A549 (cell line): ENCODE measurements at regions not wholly inside any gene's neighbourhood (a gene's known extent, or its start where the extent isn't known, plus 50 kb on each side); places are given as distances from the start of the nearest gene placed in this dataset.

Source experiments
- ATAC-seq, 2 experiments: fragments of 200-7000 bp in 1 of 2; fragments of >200 bp in 1 of 2; cut with Nextera tagmentation in 1 of 2; cut with Tn5 transposase in 1 of 2; 3 replicates each; pipeline versions ENCODE4 v1.8.0 to v1.9.1; 2018 to 2020; ENCODE audit warnings: mild to moderate bottlenecking in 1 of 2, moderate library complexity in 1 of 2
- CTCF ChIA-PET: fragments of 300-600 bp; sonication (Branson Sonifier 250); formaldehyde crosslinking; extraction: SDS; loops from one replicate; lab custom pipeline; 2021; ENCODE audit warnings: antibody characterized with exemption, inconsistent platforms; lab: Yijun Ruan, JAX
- POLR2A ChIA-PET: fragments of 350-600 bp; formaldehyde crosslinking; extraction: SDS; loops from one replicate; lab custom pipeline; 2021; ENCODE audit warnings: antibody characterized with exemption, inconsistent platforms; lab: Yijun Ruan, JAX
- DNase-seq, 2 experiments: peaks; one replicate each; pipeline versions ENCODE4 v3.0.0 to v3.0.0-alpha.2; 2011 to 2016; ENCODE audit warnings: low read depth in 1 of 2, low spot score in 1 of 2
- FAIRE-seq: peaks from 2 replicates; lab custom pipeline; 2011; peaks lifted over from hg19 to GRCh38; lab: Jason Lieb, UNC
- H3K27ac ChIP-seq, 2 experiments: fragments of >200 bp; sonication (Bioruptor Twin); formaldehyde crosslinking; 3 replicates each; pipeline ENCODE4 v1.5.1; 2016 to 2017
- H3K4me1 ChIP-seq: fragments of >200 bp; sonication (Bioruptor Twin); formaldehyde crosslinking; 3 replicates; pipeline ENCODE4 v1.6.1; 2016
- H3K4me2 ChIP-seq: fragments of >200 bp; sonication (Bioruptor Twin); formaldehyde crosslinking; 3 replicates; pipeline ENCODE4 v1.6.1; 2016
- H3K4me3 ChIP-seq: fragments of >200 bp; sonication (Bioruptor Twin); formaldehyde crosslinking; 3 replicates; pipeline ENCODE4 v1.5.1; 2016
- H3K9me3 ChIP-seq: fragments of >200 bp; sonication (Bioruptor Twin); formaldehyde crosslinking; 3 replicates; pipeline ENCODE4 v1.6.1; 2016
- BHLHE40 ChIP-seq: IDR thresholded peaks from 2 replicates; pipeline ENCODE4 v1.6.1; 2012; ENCODE audit warnings: low read depth, low read length, inconsistent platforms
- CBX8 ChIP-seq: fragments of 200-600 bp; sonication (generic); IDR thresholded peaks from 2 replicates; pipeline ENCODE4 v1.6.1; 2016
- CHD2 ChIP-seq: fragments of 150-350 bp; IDR thresholded peaks from 2 replicates; pipeline ENCODE4 v1.6.1; 2014; ENCODE audit warnings: low read length; ENCODE audit not compliant: partially characterized antibody
- CTCF ChIP-seq: fragments of >200 bp; sonication (Bioruptor Twin); formaldehyde crosslinking; IDR thresholded peaks from 3 replicates; pipeline ENCODE4 v1.5.1; 2016
- ELK1 ChIP-seq: fragments of 150-350 bp; IDR thresholded peaks from 2 replicates; pipeline ENCODE4 v1.6.1; 2014; ENCODE audit warnings: low read depth, mild to moderate bottlenecking, low read length
- EP300 ChIP-seq, 2 experiments: fragments of >200 bp; sonication (Bioruptor Twin); formaldehyde crosslinking; IDR thresholded peaks; 2 replicates in 1 of 2; 3 replicates in 1 of 2; pipeline ENCODE4 v1.6.1; 2016 to 2017
- ESRRA ChIP-seq: fragments of 150-350 bp; IDR thresholded peaks from 2 replicates; pipeline ENCODE4 v1.6.1; 2014; ENCODE audit warnings: mild to moderate bottlenecking, low read length, borderline replicate concordance
- GATA3 ChIP-seq: IDR thresholded peaks from 2 replicates; pipeline ENCODE4 v1.6.1; 2012; ENCODE audit warnings: borderline replicate concordance
- HEYL ChIP-seq: fragments of 250-450 bp; sonication (Bioruptor Pico); IDR thresholded peaks from 2 replicates; pipeline ENCODE4 v1.8.0; 2021; ENCODE audit warnings: mild to moderate bottlenecking, moderate library complexity
- HMGXB4 ChIP-seq: fragments of 250-450 bp; sonication (Bioruptor Pico); IDR thresholded peaks from 2 replicates; pipeline ENCODE4 v1.5.0; 2021; ENCODE audit warnings: mild to moderate bottlenecking, moderate library complexity, borderline replicate concordance
- JUNB ChIP-seq: fragments of >200 bp; sonication (Bioruptor Twin); formaldehyde crosslinking; IDR thresholded peaks from 2 replicates; pipeline ENCODE4 v1.6.1; 2016
- KDM5A ChIP-seq: fragments of 200-600 bp; sonication (generic); IDR thresholded peaks from 2 replicates; pipeline ENCODE4 v1.6.1; 2016; ENCODE audit warnings: antibody characterized with exemption, mild to moderate bottlenecking
- MAZ ChIP-seq: fragments of 150-350 bp; IDR thresholded peaks from 2 replicates; pipeline ENCODE4 v1.6.1; 2014; ENCODE audit warnings: antibody characterized with exemption, low read depth, low read length, borderline replicate concordance
- MYC ChIP-seq: IDR thresholded peaks from 2 replicates; pipeline ENCODE4 v1.6.1; 2012; ENCODE audit warnings: mild to moderate bottlenecking, inconsistent platforms, low read length, improper control_type of control experiment, borderline replicate concordance
- NFE2L2 ChIP-seq: fragments of 150-350 bp; conservative IDR thresholded peaks from 2 replicates; pipeline ENCODE4 v1.6.1; 2014; ENCODE audit warnings: low read length
- PBX3 ChIP-seq: IDR thresholded peaks from 2 replicates; pipeline ENCODE4 v1.6.1; 2012
- RAD21 ChIP-seq, 2 experiments: fragments of >200 bp in 1 of 2; sonication (Bioruptor Twin) in 1 of 2; formaldehyde crosslinking in 1 of 2; IDR thresholded peaks in 1 of 2; conservative IDR thresholded peaks in 1 of 2; 2 replicates in 1 of 2; 3 replicates in 1 of 2; pipeline ENCODE4 v1.6.1; 2012 to 2018; ENCODE audit warnings: inconsistent platforms in 1 of 2
- RARB ChIP-seq: fragments of 250-450 bp; sonication (Bioruptor Pico); IDR thresholded peaks from 2 replicates; pipeline ENCODE4 v1.8.0; 2021; ENCODE audit warnings: mild to moderate bottlenecking, moderate library complexity
- RCOR1 ChIP-seq: fragments of 150-350 bp; IDR thresholded peaks from 2 replicates; pipeline ENCODE4 v1.6.1; 2014; ENCODE audit warnings: antibody characterized with exemption, low read length, low read depth
- SMC3 ChIP-seq: fragments of >200 bp; sonication (Bioruptor Twin); formaldehyde crosslinking; IDR thresholded peaks from 3 replicates; pipeline ENCODE4 v1.6.1; 2018; ENCODE audit warnings: inconsistent platforms
- TFCP2L1 ChIP-seq: fragments of 250-450 bp; sonication (Bioruptor Pico); IDR thresholded peaks from 2 replicates; pipeline ENCODE4 v1.5.0; 2021; ENCODE audit warnings: mild to moderate bottlenecking
- ZC3H11A ChIP-seq: fragments of 450-650 bp; IDR thresholded peaks from 2 replicates; pipeline ENCODE4 v1.6.1; 2014; ENCODE audit warnings: antibody characterized with exemption, mild to moderate bottlenecking
- ZSCAN20 ChIP-seq: fragments of 250-450 bp; sonication (Bioruptor Pico); IDR thresholded peaks from 2 replicates; pipeline ENCODE4 v1.8.0; 2022; ENCODE audit warnings: mild to moderate bottlenecking, moderate library complexity
- WGBS: methylation state at CpG from one replicate; pipeline ENCODE4 v1.1.6; 2017; ENCODE audit errors: missing lambda C conversion rate; 5-methylcytosine and 5-hydroxymethylcytosine counted together

- no peak overlapping the region for H3K27ac ChIP-seq
- H3K4me1 ChIP-seq: peaks cover 11% of the 10 kb centered on the region; the same call in 1 of the 3 replicates
- ATAC-seq (no peak), FAIRE-seq (no peak), DNase-seq (no peak)
- no peak for TF ChIP-seq NFE2L2
- TF ChIP-seq ESRRA: no peak
- no peak for TF ChIP-seq JUNB
- TF ChIP-seq MYC: no peak
- no peak for TF ChIP-seq PBX3
- TF ChIP-seq ZC3H11A: no peak
- TF ChIP-seq CHD2: no peak
- no peak for TF ChIP-seq CTCF
- no peak for TF ChIP-seq HEYL
- TF ChIP-seq MAZ: no peak
- TF ChIP-seq RARB (CRISPR knock-in tag): no peak
- no peak for TF ChIP-seq HMGXB4 (CRISPR knock-in tag)
- TF ChIP-seq EP300 (IDR thresholded peaks at IDR 0.05): no peak
- no peak for TF ChIP-seq TFCP2L1 (CRISPR knock-in tag)
- no peak for TF ChIP-seq SMC3
- no peak for TF ChIP-seq BHLHE40
- TF ChIP-seq RCOR1: no peak
- TF ChIP-seq ZSCAN20 (CRISPR knock-in tag): no peak
- no peak for TF ChIP-seq GATA3
- TF ChIP-seq KDM5A: no peak
- no peaks in the 10 kb centered on the region for H3K9me3 ChIP-seq
- no peak overlapping the region for H3K4me2 ChIP-seq
- no peak overlapping the region for H3K4me3 ChIP-seq
- WGBS: 33% methylated on average over 1 of the region's 1 CpG
- CTCF ChIA-PET: interaction anchor here (0.7 to 6.7 kb wide), 6 partner anchors 8 to 78 kb away, joined by 3 to 33 read pairs (median 8); no protein-coding TSS in a partner anchor
- POLR2A ChIA-PET: no interaction called here
These were observed 70.6 kb upstream of the LEP start for GRCh38 chr7:128170461-128170860.

- no peak for TF ChIP-seq RAD21 (conservative IDR thresholded peaks at IDR 0.05 in 1 of 2, IDR thresholded peaks at IDR 0.05 in 1 of 2)
- TF ChIP-seq CBX8: no peak
- no peak for TF ChIP-seq ELK1
- TF ChIP-seq, all 56 proteins: peak for 0
- no peak overlapping the region for H3K4me2 ChIP-seq
- DNase-seq (no peak), FAIRE-seq (no peak), ATAC-seq (no peak)
- H3K4me1 ChIP-seq: peaks cover 9% of the 10 kb centered on the region; the same call in 1 of the 3 replicates
- no peak overlapping the region for H3K27ac ChIP-seq
- no peaks in the 10 kb centered on the region for H3K9me3 ChIP-seq
- ChIA-PET POLR2A (no interaction called here), CTCF (interaction anchor here (1.1 to 6.7 kb wide), 4 partner anchors 7 to 38 kb away, joined by 4 to 33 read pairs (median 14); no protein-coding TSS in a partner anchor)
- H3K4me3 ChIP-seq: no peak overlapping the region
- 21% methylated on average over 8 of the region's 10 CpGs for WGBS
These were observed 69.6 kb upstream of the LEP start for GRCh38 chr7:128171342-128171918.
